Sigmoid colon (tissue), 4 donors: ENCODE measurements at regions not wholly inside any gene's neighbourhood (a gene's known extent, or its start where the extent isn't known, plus 50 kb on each side); places are given as distances from the start of the nearest gene placed in this dataset.

Experiments
- CTCF ChIP-seq, 4 experiments: fragments of 450-650 bp in 3 of 4; fragments of 200-600 bp in 1 of 4; IDR thresholded peaks; one replicate each; pipeline ENCODE4 v1.5.1; 2016 to 2019; ENCODE audit warnings: antibody characterized with exemption in 4 of 4, mild to moderate bottlenecking in 3 of 4, moderate library complexity in 2 of 4
- POLR2A ChIP-seq, 2 donors: fragments of 450-650 bp; IDR thresholded peaks; one replicate each; pipeline ENCODE4 v1.6.1; 2016; ENCODE audit warnings: antibody characterized with exemption in 2 of 2, mild to moderate bottlenecking in 2 of 2, moderate library complexity in 2 of 2
- POLR2AphosphoS5 ChIP-seq, 4 donors: sonication (generic); formaldehyde crosslinking; IDR thresholded peaks; one replicate each; pipeline ENCODE4 v1.6.1; 2017; ENCODE audit warnings: antibody characterized with exemption in 4 of 4

DNA sequence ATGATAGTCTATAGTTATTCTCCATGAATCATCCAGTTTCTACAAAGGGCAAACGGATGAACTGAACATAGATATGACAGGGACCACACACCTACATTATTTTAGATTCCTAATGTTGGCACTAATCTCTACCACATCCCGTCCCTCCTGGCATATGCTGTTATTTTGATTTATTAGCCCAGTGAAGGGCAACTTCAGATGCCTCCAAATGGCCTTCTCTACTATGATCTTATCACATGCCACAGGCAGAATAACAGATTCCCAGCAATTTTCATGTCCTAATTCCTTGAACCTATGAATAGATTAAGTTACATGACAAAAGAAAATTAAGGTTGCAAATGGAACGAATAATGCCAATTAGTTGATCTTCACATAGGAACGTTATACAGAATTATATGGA is 474.7 kb downstream of the ANKRD7 start:
- TF ChIP-seq POLR2A (IDR thresholded peaks at IDR 0.05) = no peak
- TF ChIP-seq CTCF (IDR thresholded peaks at IDR 0.05) = no peak
- no peak for TF ChIP-seq POLR2AphosphoS5 (IDR thresholded peaks at IDR 0.05)
